Naive thymus-derived CD4-positive, alpha-beta T cell (primary cell): ENCODE measurements at regions not wholly inside any gene's neighbourhood (a gene's known extent, or its start where the extent isn't known, plus 50 kb on each side); places are given as distances from the start of the nearest gene placed in this dataset.

Experiments
- ATAC-seq: fragments of 150-1000 bp; cut with Tn5 transposase; 2 replicates; pipeline ENCODE4 v1.10.0; 2021; ENCODE audit warnings: mild to moderate bottlenecking, moderate library complexity
- CTCF ChIA-PET: fragments of 350-600 bp; sonication (Branson Sonifier 250); formaldehyde crosslinking; loops from one replicate; lab custom pipeline; 2021; ENCODE audit warnings: antibody characterized with exemption; lab: Charles Lee
- POLR2A ChIA-PET: fragments of 350-600 bp; sonication (Branson Sonifier 250); formaldehyde crosslinking; loops from one replicate; lab custom pipeline; 2021; ENCODE audit warnings: antibody characterized with exemption, inconsistent platforms; lab: Charles Lee
- DNase-seq, 9 donors: peaks; one replicate each; pipeline versions ENCODE4 v3.0.0 to v3.0.0-alpha.2; 2020 to 2022; ENCODE audit warnings: mixed read lengths in 1 of 9
- H3K27ac ChIP-seq: one replicate; pipeline ENCODE4 v1.7.0; 2013; ENCODE audit warnings: mild to moderate bottlenecking, low read depth, low read length, moderate library complexity
- H3K27me3 ChIP-seq, 2 donors: one replicate each; pipeline ENCODE4 v1.7.0; 2013; ENCODE audit warnings: low read length in 2 of 2, mild to moderate bottlenecking in 2 of 2, moderate library complexity in 2 of 2; ENCODE audit not compliant: control insufficient read depth in 2 of 2, insufficient read depth in 2 of 2
- H3K36me3 ChIP-seq, 3 experiments: 1 replicate in 2 of 3; 2 replicates in 1 of 3; pipeline ENCODE4 v1.7.0; 2013; ENCODE audit warnings: low read length in 3 of 3, mild to moderate bottlenecking in 3 of 3, moderate library complexity in 1 of 3; ENCODE audit not compliant: insufficient read depth in 3 of 3, control insufficient read depth in 2 of 3
- H3K4me1 ChIP-seq, 2 donors: one replicate each; pipeline ENCODE4 v1.7.0; 2013; ENCODE audit warnings: low read length in 2 of 2, mild to moderate bottlenecking in 2 of 2, moderate library complexity in 1 of 2; ENCODE audit not compliant: control insufficient read depth in 2 of 2, insufficient read depth in 2 of 2
- H3K4me3 ChIP-seq: 2 replicates; pipeline ENCODE4 v1.7.0; 2013; ENCODE audit warnings: mild to moderate bottlenecking, low read length
- H3K9me3 ChIP-seq, 3 experiments: 1 replicate in 2 of 3; 2 replicates in 1 of 3; pipeline ENCODE4 v1.7.0; 2013; ENCODE audit warnings: low read length in 3 of 3; ENCODE audit not compliant: control insufficient read depth in 2 of 3
- H3K27ac Mint-ChIP-seq, 9 donors: one replicate each; pipeline ENCODE4 v1.8.0; 2020 to 2022; ENCODE audit warnings: mixed read lengths in 9 of 9, mild to moderate bottlenecking in 8 of 9, moderate library complexity in 5 of 9, inconsistent platforms in 2 of 9
- H3K27me3 Mint-ChIP-seq, 5 donors: one replicate each; pipeline ENCODE4 v1.8.0; 2021 to 2022; ENCODE audit warnings: mixed read lengths in 5 of 5, mild to moderate bottlenecking in 1 of 5
- H3K36me3 Mint-ChIP-seq, 5 donors: one replicate each; pipeline ENCODE4 v1.8.0; 2020 to 2022; ENCODE audit warnings: mixed read lengths in 5 of 5, mild to moderate bottlenecking in 3 of 5, inconsistent platforms in 1 of 5
- H3K4me1 Mint-ChIP-seq, 7 donors: one replicate each; pipeline ENCODE4 v1.8.0; 2020 to 2022; ENCODE audit warnings: mixed read lengths in 7 of 7, mild to moderate bottlenecking in 3 of 7, inconsistent platforms in 1 of 7
- H3K4me3 Mint-ChIP-seq, 10 donors: one replicate each; pipeline ENCODE4 v1.8.0; 2020 to 2022; ENCODE audit warnings: mild to moderate bottlenecking in 10 of 10, mixed read lengths in 10 of 10, moderate library complexity in 6 of 10, inconsistent platforms in 2 of 10
- H3K9me3 Mint-ChIP-seq, 11 donors: one replicate each; pipeline ENCODE4 v1.8.0; 2020 to 2022; ENCODE audit warnings: mixed read lengths in 11 of 11, mild to moderate bottlenecking in 4 of 11, inconsistent platforms in 1 of 11, moderate library complexity in 1 of 11
- intact Hi-C, 2 donors: fragments of 100-400 bp; cut with micrococcal nuclease; formaldehyde crosslinking; loops; one replicate each; pipeline ENCODE4 v1.15.1; 2023

DNA sequence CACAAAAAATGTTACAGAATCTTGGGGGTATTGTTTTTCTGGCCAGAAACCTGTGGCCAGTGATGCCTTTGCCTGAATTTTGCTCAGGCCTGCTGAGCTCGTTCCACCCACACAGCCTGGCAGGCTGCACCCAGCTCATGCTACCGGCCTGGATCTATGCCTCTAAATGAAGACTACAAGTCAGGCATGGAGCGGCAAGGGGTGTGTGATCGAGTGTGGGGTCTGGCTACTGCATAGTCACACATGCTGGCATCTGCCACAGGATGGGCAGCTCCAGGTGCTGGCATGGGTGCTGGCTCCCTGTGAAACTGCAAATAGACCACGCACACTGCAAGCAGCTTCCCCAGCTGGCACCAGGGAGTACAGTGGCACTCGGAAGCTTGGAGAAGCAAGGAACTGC is 323.1 kb upstream of the POU3F4 start:
- Histone ChIP-seq H3K27me3 (no peaks in the 10 kb centered on the region), H3K4me1 (no peaks in the 10 kb centered on the region), H3K9me3 (no peaks in the 10 kb centered on the region), H3K27ac (no peak overlapping the region), H3K4me3 (no peak overlapping the region), H3K36me3 (no peaks in the 10 kb centered on the region)
- POLR2A ChIA-PET = no interaction called here
- no peak overlapping the region for H3K27ac Mint-ChIP-seq
- ATAC-seq (no peak), DNase-seq (no peak)
- H3K4me3 Mint-ChIP-seq = no peak overlapping the region
- H3K27me3 Mint-ChIP-seq = no peaks in the 10 kb centered on the region
- H3K36me3 Mint-ChIP-seq = no peaks in the 10 kb centered on the region
- no peaks in the 10 kb centered on the region for H3K4me1 Mint-ChIP-seq
- intact Hi-C loops = no loop called here
- H3K9me3 Mint-ChIP-seq = peaks cover 0 to 5% (median 2%) of the 10 kb centered on the region in 11 donors
- CTCF ChIA-PET = no interaction called here

DNA sequence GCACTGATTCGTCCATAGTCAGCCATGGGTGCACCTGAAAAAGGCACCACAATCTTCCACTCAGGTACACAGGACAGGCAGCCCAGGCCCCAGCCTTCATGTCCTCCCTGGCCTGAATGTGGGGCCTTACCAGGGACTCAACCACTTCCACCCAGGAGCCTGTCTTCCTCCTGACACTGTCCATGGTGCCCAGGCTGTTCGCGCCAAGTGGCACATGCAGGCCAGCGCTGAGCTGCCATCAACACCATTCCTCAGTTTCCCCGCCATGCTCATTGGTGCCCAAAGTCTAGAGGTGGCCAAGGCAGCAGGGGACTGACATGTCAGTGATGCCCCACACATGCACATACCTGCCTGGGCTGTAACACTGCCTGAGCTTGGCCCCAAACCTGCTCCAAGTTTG is 322.2 kb upstream of the POU3F4 start:
- H3K4me1 Mint-ChIP-seq = no peaks in the 10 kb centered on the region
- Histone ChIP-seq H3K4me1 (no peaks in the 10 kb centered on the region), H3K4me3 (no peak overlapping the region), H3K36me3 (no peaks in the 10 kb centered on the region), H3K27me3 (no peaks in the 10 kb centered on the region), H3K27ac (no peak overlapping the region), H3K9me3 (no peaks in the 10 kb centered on the region)
- intact Hi-C loops = no loop called here
- DNase-seq (no peak), ATAC-seq (no peak)
- H3K9me3 Mint-ChIP-seq = peaks cover 0 to 5% (median 2%) of the 10 kb centered on the region in 11 donors
- no peak overlapping the region for H3K27ac Mint-ChIP-seq
- no peaks in the 10 kb centered on the region for H3K36me3 Mint-ChIP-seq
- POLR2A ChIA-PET = no interaction called here
- CTCF ChIA-PET = no interaction called here
- H3K4me3 Mint-ChIP-seq = no peak overlapping the region
- H3K27me3 Mint-ChIP-seq = no peaks in the 10 kb centered on the region

DNA sequence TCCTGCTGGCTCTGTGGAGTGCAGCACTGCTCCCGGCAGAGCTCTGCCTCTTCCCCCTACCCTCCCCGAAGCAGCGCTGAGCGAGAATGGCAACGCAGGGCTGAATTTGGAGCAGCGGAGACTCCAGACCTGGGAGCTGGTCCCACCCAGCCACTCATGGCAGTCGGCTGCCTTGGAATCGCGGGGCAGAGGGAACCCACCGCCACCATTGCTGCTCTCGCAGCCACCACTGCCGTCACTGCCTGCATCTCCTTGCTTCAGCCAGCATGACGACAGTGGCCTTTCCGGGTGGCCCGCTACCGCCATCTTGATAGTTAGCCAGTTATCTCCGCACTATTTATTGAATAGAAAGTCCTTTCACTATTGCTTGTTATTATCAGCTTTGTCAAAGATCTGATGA is 321.5 kb upstream of the POU3F4 start:
- Histone ChIP-seq H3K4me3 (no peak overlapping the region), H3K4me1 (no peaks in the 10 kb centered on the region), H3K36me3 (no peaks in the 10 kb centered on the region), H3K9me3 (no peaks in the 10 kb centered on the region), H3K27ac (no peak overlapping the region), H3K27me3 (no peaks in the 10 kb centered on the region)
- ATAC-seq (no peak), DNase-seq (no peak)
- Mint-ChIP-seq H3K36me3 (no peaks in the 10 kb centered on the region), H3K4me1 (no peaks in the 10 kb centered on the region), H3K27me3 (no peaks in the 10 kb centered on the region), H3K4me3 (no peak overlapping the region), H3K27ac (no peak overlapping the region), H3K9me3 (peaks cover 0 to 5% (median 0%) of the 10 kb centered on the region in 11 donors)
- intact Hi-C loops = no loop called here
- POLR2A ChIA-PET = no interaction called here
- CTCF ChIA-PET = no interaction called here
